Kidney tubule cell (primary cell): ENCODE measurements at regions not wholly inside any gene's neighbourhood (a gene's known extent, or its start where the extent isn't known, plus 50 kb on each side); places are given as distances from the start of the nearest gene placed in this dataset.
"Not testable (repeated sequence)": the region's sequence is repeated elsewhere in the genome, so short reads cannot be mapped to it uniquely, and the experiment has no call there.

Experiments used
- DNase-seq: peaks from one replicate; pipeline ENCODE4 v3.0.0-alpha.2; 2018; ENCODE audit warnings: low spot score

DNA sequence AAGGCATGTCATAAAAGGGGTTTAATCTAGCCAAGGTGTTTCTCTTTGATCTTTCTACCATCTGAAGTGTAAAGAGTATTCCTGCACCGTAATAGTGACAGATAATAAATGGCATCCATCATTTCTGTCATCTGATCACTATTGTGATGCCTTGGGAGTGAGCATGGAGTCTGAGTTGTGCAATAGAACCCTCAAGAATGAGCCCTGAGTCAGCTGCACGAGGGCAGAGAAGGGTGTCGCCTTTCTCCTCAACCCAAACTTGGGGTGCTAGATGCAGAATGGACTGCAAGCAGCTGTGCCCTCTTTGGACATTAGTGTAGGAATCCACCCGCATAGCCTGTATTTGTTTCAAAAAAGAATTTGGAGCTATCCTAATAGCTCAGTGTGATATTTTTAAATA, 115.2 kb downstream of the ZNF37A start:
- DNase-seq = no peak

DNA sequence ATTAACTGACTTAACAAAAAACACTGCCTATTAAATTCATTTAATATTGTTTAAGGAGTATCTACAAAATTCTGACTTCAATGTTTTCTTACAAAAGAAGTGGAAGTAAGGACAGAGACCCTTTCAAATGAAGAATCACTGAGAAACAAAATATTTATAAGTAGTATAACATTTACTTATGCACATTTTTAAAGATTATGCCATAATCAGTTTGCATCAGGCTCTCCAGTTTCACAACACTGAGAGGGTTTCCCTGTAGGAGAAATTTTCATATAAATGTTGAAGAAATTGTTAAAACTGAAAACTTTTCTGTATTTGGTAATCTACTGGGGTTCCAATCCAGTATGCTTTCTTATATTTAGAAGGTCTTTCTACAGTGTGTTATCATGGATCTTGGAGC, 115.6 kb downstream of the ZNF37A start:
- DNase-seq = not testable (repeated sequence)

DNA sequence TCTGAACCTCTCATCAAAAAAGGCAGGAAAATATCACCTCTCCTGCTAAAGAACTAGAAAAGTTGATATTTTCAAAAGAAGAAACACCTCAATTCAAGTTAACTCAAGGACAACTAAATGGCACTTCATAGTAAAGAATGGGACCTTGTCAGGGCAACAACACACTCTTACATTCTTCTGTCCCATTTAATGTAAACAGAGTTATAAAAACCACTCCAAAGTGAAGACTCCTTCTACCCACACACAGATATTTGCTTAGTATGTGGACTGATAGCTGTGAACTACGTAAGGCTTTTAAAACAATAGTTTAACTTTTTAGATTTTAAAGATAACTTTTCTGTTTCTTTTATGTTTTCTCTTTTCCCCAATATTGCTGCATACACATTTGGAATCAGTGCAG, 118.3 kb downstream of the ZNF37A start:
- no peak for DNase-seq

DNA sequence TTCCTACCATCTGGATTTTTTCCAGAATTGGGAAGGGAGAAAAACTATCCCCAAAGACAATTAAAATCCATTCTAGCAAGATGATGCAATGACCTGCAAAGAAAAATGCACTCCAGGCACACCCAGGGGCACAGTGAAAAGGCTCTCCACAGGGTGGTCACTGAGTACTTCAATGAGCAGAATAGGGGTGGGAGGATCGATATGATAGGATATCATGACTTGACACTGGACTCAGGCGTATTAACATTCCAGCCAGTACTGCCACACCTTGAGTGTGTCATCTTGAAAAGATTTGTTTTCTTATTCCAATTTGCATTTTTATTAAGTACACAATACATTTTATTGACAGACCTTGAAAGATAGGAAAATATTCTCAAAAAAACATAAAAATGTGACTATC, 132.2 kb downstream of the ZNF37A start:
- no peak for DNase-seq

DNA sequence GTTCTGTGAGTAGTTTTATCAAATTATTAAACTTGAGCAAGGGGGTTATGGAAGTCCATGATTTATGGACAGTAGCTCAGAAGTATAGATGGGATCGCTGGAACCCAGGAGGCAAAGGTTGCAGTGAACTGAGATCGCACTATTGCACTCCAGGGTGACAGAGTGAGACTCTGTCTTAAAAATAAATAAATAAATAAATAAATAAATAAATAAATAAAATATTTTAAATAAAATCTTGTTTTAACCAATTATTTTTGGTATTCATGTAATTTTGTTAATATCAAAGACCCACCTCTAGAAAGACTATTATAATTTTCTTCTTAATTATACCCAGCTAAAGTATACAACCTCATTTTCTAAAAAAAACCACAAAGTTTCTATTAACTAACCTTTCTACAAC, 134.3 kb downstream of the ZNF37A start:
- no peak for DNase-seq

DNA sequence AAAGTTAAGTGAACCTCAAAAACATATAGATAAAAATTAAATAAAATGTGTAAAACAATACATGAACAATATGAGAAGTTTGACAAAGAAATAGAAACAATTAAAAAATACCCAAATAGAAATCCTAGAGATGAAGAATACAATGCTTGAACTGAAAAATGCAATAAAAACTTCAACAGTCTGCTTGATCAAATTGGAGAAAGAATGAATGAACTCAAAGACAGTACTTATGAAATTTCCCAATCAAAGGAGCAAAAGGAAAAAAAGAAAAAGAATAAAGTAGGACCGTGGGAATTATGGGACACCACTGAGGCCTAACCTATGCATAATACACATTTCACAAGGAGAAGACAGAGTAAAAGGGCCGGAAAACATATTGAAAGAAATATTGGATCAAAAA, 144.3 kb downstream of the ZNF37A start:
- DNase-seq = not testable (repeated sequence)

DNA sequence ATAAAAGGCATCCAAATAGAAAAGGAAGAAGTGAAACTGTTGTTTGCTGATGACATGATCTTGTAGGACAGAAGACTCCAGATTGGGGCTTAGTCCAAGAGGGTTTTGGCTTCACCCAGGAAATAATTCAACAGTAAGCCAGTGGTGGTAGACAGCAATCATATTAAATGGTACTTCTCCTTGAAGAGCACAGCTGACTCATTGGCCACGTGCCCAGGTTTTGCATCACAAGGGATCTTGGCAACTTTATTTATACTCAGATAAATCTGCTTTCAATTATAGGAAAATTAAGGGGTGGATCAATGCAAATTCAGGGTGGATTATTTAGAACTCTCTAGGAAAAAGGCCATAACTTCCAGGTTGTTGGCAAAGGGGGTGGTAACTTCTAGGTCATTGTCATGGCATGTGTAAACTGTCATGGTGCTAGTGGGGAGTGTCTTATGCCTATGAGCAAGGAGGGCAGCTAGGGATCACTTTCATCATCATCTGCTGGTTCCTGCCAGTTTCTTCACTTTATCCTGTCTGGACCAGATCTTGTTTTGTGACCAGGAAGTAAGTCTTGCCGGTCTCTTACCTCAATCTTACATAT, 148.0 kb downstream of the ZNF37A start:
- DNase-seq = not testable (repeated sequence)

DNA sequence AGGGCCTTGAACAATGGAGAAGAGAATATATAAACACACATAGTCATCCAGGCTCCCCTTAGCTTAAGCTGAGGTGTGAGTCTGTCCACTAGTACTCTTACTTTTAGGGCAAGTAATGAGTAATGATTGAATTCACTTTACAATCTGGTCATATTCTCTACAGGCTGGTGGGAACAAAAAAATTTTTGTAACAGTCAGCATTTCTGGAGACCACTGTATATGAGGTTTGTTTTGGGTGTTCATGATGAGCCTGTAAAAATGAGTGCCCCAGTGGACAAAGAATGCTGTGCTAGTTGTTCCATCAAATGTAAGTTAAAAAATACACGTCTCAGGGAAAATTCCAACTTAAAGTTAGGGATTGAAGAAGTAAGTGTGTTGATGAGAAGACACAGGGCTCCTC, 154.0 kb downstream of the ZNF37A start:
- not testable (repeated sequence) for DNase-seq

DNA sequence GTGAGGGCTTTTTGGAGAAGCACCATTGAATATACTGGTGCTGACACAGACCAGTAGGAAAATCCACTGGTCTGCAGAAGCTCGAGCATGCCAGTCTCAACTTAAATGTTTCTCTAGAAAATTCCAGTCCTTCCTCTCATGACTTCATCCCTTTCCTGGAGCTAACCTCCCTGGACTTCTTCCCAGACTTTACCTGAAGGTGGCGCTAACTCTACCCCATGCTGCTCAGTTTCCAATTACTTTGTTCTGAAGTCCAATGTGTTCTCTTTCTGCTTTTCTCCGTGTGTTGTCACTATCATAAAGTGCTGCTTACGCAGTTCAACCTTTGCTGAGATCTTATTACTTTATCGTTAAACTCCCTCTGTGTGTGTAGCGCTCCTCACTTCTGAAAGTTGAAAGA, 158.4 kb downstream of the ZNF37A start:
- DNase-seq = not testable (repeated sequence)

DNA sequence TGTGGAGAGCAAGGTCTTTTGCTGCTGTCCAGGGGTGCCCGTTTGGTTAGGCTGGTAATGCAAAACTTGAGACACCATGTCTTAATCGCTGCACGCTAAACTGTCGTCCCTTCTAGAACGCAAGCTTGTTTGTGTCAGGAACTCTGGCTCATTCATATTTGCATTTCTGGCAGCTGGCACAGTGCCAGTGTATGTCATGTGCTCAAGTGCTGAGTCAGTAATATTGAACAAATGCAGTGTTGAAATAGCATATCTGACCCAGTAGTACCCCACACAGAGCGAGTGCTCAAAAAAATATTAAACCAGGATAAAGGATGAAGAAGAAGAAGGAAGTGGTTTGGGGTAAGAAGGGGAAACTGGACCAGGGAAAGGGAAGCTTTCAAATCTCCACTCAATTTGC, 173.4 kb downstream of the ZNF37A start:
- not testable (repeated sequence) for DNase-seq

DNA sequence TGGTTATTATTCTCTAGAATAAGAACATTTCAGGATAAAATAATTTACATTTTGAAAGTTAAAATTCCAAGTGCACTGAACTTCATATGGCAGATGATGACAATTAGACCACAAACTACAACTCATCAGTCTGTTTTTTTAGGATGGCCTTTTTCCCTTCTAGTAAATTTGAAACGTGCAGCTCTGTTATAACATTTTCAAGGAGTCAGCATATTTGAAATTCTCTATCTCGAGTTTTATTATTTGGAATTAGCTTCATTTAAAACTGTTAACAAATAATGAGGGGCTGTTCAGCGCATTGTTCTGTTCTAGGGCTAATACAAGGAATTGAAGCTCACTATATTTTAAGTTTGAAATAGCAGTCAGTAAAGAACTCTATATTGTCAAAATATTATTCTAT, 176.9 kb downstream of the ZNF37A start:
- DNase-seq = not testable (repeated sequence)

DNA sequence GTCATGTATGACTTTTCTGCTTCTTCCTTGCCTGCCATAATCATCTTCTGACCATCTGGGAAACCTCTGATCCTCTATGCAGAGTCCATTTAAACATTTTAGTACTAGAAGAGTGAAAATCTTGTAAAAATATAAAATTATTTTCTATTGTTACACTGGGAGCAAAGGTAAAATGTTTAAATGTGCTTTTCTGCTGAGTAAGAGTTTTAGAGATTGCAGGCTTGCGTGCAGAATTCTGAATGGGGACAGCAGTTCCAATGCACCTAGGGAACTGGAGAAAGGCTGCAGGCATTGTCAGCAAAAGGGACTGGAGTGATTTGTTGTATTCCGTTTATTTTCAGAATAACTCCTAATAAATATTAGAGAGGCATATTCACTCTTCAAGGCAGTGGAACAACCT, 180.7 kb downstream of the ZNF37A start:
- DNase-seq = not testable (repeated sequence)

DNA sequence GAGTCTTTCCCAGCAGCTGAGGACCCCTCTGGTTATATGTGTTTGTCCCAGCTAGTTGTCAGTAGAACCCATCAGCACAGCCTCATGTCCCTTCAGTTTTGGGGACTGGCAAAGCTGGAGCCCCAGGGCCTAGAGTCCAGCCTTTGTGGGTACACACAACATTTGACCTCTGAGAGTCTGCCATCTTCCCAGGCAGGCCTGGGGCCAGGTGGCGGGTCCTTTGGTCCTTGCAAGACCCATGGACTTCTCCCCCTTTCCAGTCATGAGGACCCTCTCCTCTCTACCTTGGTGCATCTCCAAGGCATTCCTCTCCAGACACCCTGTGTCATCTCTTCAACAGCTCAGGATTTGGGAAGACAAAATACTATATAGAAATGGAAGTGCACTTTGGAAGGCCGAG, 198.4 kb downstream of the ZNF37A start:
- DNase-seq = not testable (repeated sequence)

DNA sequence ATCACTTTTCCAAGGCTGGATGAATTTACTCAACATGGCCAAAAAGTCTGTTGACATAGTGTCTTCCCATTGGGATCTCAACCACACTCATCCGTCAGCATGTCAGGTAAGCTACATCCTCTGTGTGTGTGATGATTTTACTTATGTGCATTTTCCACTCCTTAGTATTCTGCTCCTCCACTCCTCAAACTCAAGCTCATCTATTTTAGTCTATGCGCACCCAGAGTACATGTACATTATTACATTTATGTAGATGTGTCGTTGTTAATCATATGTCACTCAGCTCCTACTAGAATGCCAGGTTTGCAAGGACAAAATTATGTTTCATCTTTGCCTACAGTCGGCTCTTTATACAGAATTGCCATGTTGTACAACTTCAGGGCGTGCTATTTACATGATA, 216.0 kb downstream of the ZNF37A start:
- not testable (repeated sequence) for DNase-seq

DNA sequence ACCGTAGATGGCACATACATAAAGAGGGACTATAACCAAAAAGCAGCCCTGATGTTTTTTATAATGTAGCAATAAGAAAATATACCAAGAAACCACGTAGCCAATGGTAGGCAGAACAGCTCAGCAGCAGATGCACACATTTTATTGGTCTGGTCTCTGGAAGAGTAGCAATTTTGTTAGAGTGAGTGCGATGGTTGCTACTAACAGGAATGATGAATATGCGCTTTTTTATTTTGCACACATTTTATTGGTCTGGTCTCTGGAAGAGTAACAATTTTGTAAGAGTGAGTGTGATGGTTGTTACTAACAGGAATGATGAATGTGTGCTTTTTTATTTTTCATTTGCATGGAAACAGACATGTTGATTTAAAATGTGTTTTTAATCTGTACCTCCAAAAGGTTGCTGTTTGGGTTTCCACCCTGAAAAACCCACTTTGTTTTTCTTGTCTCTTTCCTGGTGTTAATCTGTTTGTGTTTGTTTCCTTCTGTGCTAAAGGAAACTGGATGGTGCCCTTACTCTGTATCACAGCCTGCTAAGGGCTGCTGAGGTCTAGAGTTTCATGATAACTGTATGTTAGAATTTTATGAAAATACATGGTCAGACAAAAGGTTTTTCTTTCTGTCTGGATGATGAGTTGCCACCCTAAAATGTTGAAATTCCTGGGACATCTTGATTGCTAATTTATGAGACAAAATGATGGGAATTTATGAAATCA, 221.1 kb downstream of the ZNF37A start:
- DNase-seq = not testable (repeated sequence)

DNA sequence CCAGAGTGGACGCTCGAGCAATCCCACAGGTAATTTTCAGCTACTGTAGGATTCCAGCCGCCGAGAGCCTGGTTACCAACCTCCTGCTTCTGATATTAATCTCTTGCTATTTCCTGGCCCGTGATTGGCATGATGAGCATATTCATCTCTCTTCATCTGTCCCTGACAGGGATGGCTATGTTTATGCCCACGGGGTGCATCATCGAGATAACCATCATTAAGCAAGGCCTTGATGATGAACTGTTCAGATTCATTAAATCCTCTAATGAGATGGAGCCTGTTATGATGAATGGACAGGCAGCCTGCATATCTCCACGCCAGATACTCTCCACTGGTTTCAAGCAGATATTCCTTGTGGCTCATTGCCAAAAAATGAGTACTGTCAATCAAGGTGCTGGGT, 227.3 kb downstream of the ZNF37A start:
- DNase-seq = not testable (repeated sequence)

DNA sequence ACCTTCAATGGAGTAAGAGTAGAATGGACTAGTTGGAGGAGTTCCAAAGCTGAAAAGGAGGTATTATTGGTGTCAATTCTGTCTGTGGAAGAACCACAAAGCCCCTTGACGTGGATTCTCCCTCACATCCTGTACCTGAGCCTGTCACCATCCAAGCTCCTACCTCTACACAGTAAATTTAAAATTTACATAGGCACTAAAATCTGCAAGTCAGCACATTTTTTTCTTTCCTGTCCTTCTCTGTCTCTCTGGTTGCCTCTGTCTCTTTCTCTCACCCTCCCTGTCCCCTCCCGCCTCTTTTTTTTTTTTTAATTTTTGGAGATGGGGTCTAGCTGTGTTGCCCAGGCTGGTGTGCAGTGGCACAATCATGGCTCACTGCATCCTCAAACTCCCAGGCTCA, 236.2 kb downstream of the ZNF37A start:
- DNase-seq = not testable (repeated sequence)

DNA sequence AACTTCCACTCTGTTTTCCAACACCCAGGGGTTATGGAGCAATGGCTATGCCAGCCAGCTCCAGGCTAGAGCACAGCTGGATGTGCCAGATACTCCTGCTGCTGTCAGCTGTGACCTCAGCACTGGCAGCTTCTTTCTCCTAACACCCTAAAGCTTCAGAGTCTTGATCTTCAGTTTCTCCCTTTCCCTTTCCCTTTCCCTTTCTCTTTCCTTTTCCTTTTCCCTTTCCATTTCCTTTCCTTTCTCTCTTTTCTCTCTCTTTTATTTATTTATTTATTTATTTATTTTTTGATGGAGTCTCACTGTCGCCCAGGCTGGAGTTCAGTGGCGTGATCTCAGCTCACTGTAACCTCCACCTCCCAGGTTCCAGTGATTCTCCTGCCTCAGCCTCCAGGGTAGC, 237.0 kb downstream of the ZNF37A start:
- not testable (repeated sequence) for DNase-seq

DNA sequence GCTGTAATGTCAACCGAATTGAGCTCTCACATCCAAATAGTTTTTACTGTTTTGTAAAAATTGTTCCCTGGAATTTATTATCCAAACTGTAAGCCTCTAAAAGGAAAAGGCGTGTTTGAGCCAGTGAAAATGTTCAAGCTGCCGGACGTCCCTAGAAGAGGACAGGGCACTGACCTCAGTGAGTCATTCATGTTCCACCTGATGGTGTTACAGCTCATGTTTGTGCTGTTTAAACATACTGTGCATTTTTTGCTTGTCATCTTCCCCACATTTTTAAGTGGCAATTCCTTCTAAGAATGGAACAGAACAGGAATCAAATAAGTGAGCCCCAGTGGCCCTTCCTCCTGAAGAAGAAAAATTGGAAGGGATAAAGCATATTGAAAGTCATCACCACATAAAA, 239.6 kb downstream of the ZNF37A start:
- DNase-seq = not testable (repeated sequence)

DNA sequence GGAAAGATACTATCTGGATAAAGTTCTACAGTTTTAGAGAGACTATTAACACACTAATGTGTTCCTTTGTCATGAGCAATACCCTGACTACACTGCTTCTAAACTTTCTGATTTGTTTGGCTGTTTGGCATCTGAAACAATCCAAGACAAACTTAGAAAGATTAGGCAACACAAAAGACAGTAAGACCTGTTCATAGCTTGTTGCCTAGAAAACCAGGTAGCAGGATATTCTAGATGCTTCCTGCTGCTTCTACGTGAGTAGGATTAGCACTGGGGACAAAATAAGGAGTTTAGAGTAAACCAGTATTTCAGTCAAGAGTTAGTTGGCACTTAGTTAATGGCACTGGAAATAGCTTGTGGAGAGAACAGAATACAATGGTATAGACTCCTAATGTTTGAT, 256.5 kb downstream of the ZNF37A start:
- not testable (repeated sequence) for DNase-seq

DNA sequence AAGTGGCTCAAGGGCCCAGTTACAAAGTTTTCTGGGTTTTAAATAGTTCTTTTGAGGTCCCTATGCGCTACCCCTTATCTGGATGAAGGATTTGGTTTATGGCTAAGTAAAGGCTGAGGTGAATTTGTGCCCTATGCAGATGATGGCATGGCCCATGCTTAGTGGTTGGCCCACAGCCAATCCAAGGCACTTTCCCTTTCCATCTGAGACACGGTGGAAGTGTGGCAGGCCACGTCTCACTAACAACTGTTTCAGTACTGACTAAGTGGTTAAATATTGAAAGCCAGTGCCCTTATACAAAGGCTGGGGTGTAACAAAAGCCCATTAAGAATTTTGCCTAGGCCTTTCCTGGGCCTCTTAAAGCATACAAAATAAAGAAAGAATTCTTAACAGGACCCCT, 260.3 kb downstream of the ZNF37A start:
- DNase-seq = peak; percentile 85

DNA sequence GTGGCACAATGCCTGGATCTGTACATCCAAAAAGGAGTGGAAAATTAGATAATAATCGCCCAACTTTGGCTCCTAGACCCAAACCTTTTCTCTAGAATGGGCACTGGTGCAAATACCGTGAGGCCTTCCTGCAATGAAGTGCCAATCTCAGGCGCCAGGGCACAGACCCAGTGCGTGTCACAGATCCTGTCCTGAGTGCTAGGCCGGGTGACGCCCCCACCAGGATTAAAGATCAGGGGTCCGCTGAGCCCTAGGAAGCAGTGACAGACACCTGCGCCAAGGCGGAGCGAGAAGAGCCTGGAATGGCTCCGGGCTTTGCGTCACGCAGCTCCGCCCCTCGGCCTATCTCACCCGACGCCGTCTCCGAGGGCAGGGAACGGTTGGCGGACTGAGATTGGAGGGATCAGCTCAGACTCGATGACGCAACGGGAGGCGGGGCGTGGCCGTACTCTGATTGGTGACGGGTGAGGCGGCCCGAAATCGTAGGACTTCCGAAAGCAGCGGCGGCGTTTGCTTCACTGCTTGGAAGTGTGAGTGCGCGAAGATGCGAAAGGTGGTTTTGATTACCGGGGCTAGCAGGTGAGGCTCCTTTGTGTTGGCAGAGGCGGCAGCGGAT, 261.9 kb downstream of the ZNF37A start:
- DNase-seq = peak; percentile 57

DNA sequence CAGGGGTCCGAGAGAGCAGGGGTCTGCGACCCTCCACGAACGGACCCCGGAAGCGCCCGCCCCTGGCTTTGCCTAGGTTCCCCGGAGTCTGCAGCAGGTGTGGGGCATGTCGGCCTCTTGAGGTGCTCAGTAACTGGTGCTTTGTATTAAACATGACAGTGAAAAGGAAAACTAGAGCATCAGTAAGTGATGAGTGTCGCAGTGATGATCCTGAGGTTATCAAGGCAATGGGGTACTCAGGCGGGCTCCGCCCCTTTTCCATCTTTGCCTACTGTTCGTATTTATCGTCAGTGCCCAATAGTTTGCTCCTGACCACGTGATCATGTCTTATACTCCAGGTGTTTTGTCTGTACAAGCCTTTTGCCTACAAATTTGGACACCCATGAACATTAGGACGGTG, 262.4 kb downstream of the ZNF37A start:
- peak; percentile 8 for DNase-seq
